Ishikawa (cell line): ENCODE measurements at regions not wholly inside any gene's neighbourhood (a gene's known extent, or its start where the extent isn't known, plus 50 kb on each side); places are given as distances from the start of the nearest gene placed in this dataset.

Experiments
- CEBPB ChIP-seq: IDR thresholded peaks from 2 replicates; pipeline ENCODE4 v1.6.1; 2012
- RAD21 ChIP-seq: IDR thresholded peaks from 2 replicates; pipeline ENCODE4 v1.6.1; 2012; ENCODE audit warnings: low read depth

DNA sequence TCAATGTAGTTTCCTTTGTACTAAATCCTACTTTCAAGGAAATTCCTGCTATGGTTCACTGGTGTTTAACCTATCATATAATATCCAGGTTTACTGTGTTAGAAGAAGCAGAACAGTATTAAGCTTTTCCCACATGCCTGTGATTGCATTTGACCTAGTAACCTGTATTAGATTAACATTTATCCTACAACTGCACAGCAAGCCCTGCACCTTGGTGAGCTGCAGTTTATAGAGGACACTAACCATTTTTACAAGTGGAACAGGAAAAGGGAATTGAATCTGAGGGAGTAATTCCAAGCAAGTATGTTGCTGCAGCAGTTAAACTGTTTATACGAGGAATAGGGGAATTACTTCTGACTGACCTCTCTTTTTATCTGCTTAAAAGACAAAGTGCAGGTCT is 328.6 kb downstream of the ETAA1 start:
- TF ChIP-seq RAD21 (no peak), CEBPB (no peak)
